ENCODE measurements at regions not wholly inside any gene's neighbourhood (a gene's known extent, or its start where the extent isn't known, plus 50 kb on each side); places are given as distances from the start of the nearest gene placed in this dataset.
A peak's percentile ranks its signal among the peaks of the same experiment; 100 is the strongest.

DNA sequence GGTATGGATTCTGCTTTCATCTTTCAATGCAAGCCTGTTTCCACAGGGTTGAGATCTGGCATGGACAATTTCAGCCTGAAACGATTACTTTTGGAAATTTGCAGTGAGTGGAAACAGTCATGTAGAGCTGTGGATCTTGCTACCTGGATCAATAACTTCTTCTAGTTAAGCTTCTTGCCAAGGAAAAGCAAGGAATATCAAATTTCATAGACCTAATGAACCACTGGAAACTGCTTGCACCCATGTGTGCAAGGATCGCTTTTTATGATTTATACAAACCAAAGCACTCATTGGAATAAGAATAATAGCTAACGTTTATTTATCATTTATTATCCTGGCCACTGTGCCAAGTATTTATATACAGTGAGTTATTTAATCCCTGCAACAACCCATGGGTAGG, 392.8 kb downstream of the KCNRG start:
- TF ChIP-seq, protein P1, sequence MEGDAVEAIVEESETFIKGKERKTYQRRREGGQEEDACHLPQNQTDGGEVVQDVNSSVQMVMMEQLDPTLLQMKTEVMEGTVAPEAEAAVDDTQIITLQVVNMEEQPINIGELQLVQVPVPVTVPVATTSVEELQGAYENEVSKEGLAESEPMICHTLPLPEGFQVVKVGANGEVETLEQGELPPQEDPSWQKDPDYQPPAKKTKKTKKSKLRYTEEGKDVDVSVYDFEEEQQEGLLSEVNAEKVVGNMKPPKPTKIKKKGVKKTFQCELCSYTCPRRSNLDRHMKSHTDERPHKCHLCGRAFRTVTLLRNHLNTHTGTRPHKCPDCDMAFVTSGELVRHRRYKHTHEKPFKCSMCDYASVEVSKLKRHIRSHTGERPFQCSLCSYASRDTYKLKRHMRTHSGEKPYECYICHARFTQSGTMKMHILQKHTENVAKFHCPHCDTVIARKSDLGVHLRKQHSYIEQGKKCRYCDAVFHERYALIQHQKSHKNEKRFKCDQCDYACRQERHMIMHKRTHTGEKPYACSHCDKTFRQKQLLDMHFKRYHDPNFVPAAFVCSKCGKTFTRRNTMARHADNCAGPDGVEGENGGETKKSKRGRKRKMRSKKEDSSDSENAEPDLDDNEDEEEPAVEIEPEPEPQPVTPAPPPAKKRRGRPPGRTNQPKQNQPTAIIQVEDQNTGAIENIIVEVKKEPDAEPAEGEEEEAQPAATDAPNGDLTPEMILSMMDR (IDR thresholded peaks at IDR 0.05; ENCODE audit: borderline replicate concordance, extremely low read depth, low read length, poor library complexity, severe bottlenecking): no peak
- no peak for TF ChIP-seq EZH2 (IDR thresholded peaks at IDR 0.05; ENCODE audit: borderline replicate concordance, low read depth, low read length, severe bottlenecking)
- no peaks in the 10 kb centered on the region for H3K9me3 ChIP-seq (ENCODE audit: insufficient read depth, low read length, severe bottlenecking)
- DNase-seq: no peak
- H3K27ac ChIP-seq (ENCODE audit: low read length): no peak overlapping the region
- H3K4me2 ChIP-seq (ENCODE audit: insufficient read depth, low read length): no peak overlapping the region
- H2AFZ ChIP-seq (ENCODE audit: low read depth, low read length): no peak overlapping the region
- H3K36me3 ChIP-seq (ENCODE audit: insufficient read depth, low read length): no peaks in the 10 kb centered on the region
- ATAC-seq (ENCODE audit: insufficient read depth, low read depth): no peak
- H3K4me3 ChIP-seq (ENCODE audit: low read depth in 1 of 2, low read length in 2 of 2): no peak overlapping the region
- no peaks in the 10 kb centered on the region for H3K27me3 ChIP-seq (ENCODE audit: insufficient read depth, low read length, poor library complexity)
- H4K20me1 ChIP-seq (ENCODE audit: insufficient read depth, low read length): no peaks in the 10 kb centered on the region
- H3K4me1 ChIP-seq (ENCODE audit: insufficient read depth, low read length): peaks cover 26% of the 10 kb centered on the region
- H3K9ac ChIP-seq (ENCODE audit: low read depth, low read length): no peak overlapping the region
- no peaks in the 10 kb centered on the region for H3K79me2 ChIP-seq (ENCODE audit: insufficient read depth, low read length)

DNA sequence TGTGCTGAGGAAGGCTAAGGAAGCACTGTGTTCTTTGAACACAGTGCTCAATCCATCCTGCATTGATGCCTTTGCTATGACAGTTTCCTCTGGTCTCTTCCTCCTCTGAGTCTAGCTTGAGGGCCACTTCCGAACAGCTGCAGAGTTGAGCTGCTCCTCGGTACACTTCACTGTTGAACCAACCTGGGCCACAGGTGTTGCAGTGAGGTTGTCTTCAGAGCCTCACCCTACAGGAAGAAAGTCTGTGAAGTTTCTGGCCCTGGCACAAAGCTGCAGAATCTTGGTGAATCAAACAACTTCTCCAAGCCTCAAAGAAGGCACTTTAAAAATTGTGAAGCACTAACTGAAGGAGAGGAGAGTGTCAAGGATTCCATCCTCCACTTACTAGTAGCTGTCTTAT, 394.0 kb downstream of the KCNRG start:
- H3K4me3 ChIP-seq (ENCODE audit: low read depth in 1 of 2, low read length in 2 of 2): no peak overlapping the region

DNA sequence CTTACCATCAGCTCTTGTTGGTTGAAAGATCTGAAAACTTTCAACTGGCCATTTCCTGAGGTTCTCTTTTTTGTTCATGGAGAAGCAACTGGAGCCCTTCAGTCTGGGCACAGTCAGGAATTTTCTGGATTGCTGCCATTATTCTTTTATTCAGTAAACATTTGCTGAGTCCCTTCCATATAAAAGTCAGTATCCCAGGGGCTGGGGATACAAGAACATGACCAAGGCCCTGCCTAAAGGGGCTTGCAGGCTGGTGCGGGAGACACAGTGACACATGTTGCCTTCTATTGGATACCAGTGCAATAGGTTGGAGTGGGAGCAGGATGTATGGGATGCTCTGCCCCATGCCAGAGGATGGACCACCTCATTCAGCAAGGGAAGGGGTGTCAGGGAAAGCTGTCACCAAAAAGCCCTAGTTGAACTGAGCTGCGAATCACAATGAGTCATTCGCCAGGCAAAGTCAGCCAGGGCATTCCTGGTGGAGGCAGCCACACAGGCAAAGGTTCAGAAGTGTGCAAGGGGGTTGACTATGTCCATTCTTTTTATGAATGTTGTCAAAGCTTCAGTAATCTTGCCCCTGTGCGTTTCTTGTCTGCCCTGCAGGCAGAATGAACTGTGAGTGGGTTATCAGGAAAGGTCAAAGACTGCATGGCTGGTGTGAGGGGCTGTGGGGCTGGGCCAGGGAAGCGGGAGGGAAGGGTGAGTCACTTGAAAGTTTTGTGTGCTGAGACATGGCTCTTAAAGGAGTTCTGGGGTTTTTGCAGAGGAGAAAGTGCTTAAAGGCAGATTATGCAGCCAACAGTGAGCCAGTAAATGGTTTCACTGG, 395.9 kb downstream of the KCNRG start:
- DNase-seq: no peak

More for the DNA sequence above, 394.0 kb downstream of the KCNRG start:
- Histone ChIP-seq H3K27ac (ENCODE audit: low read length) (no peak overlapping the region), H3K9ac (ENCODE audit: low read depth, low read length) (no peak overlapping the region), H3K36me3 (ENCODE audit: insufficient read depth, low read length) (no peaks in the 10 kb centered on the region), H3K9me3 (ENCODE audit: insufficient read depth, low read length, severe bottlenecking) (no peaks in the 10 kb centered on the region), H3K4me2 (ENCODE audit: insufficient read depth, low read length) (no peak overlapping the region), H2AFZ (ENCODE audit: low read depth, low read length) (no peak overlapping the region), H4K20me1 (ENCODE audit: insufficient read depth, low read length) (no peaks in the 10 kb centered on the region), H3K27me3 (ENCODE audit: insufficient read depth, low read length, poor library complexity) (no peaks in the 10 kb centered on the region), H3K79me2 (ENCODE audit: insufficient read depth, low read length) (no peaks in the 10 kb centered on the region), H3K4me1 (ENCODE audit: insufficient read depth, low read length) (peaks cover 32% of the 10 kb centered on the region)
- no peak for ATAC-seq (ENCODE audit: insufficient read depth, low read depth)
- TF ChIP-seq, protein P1 (IDR thresholded peaks at IDR 0.05; ENCODE audit: borderline replicate concordance, extremely low read depth, low read length, poor library complexity, severe bottlenecking): no peak
- no peak for TF ChIP-seq EZH2 (IDR thresholded peaks at IDR 0.05; ENCODE audit: borderline replicate concordance, low read depth, low read length, severe bottlenecking)
- no peak for DNase-seq

More for the DNA sequence above, 395.9 kb downstream of the KCNRG start:
- Histone ChIP-seq H3K79me2 (ENCODE audit: insufficient read depth, low read length) (no peaks in the 10 kb centered on the region), H3K27me3 (ENCODE audit: insufficient read depth, low read length, poor library complexity) (no peaks in the 10 kb centered on the region), H3K36me3 (ENCODE audit: insufficient read depth, low read length) (no peaks in the 10 kb centered on the region), H3K27ac (ENCODE audit: low read length) (peak overlapping the region; percentile 65), H3K4me3 (ENCODE audit: low read depth in 1 of 2, low read length in 2 of 2) (no peak overlapping the region), H3K4me2 (ENCODE audit: insufficient read depth, low read length) (no peak overlapping the region), H3K4me1 (ENCODE audit: insufficient read depth, low read length) (peaks cover 32% of the 10 kb centered on the region), H3K9me3 (ENCODE audit: insufficient read depth, low read length, severe bottlenecking) (peaks cover 3% of the 10 kb centered on the region), H2AFZ (ENCODE audit: low read depth, low read length) (no peak overlapping the region), H3K9ac (ENCODE audit: low read depth, low read length) (no peak overlapping the region), H4K20me1 (ENCODE audit: insufficient read depth, low read length) (no peaks in the 10 kb centered on the region)
- no peak; the same call in 2 of the 3 replicates for ATAC-seq (ENCODE audit: insufficient read depth, low read depth)
- TF ChIP-seq, protein P1 (IDR thresholded peaks at IDR 0.05; ENCODE audit: borderline replicate concordance, extremely low read depth, low read length, poor library complexity, severe bottlenecking): no peak
- TF ChIP-seq EZH2 (IDR thresholded peaks at IDR 0.05; ENCODE audit: borderline replicate concordance, low read depth, low read length, severe bottlenecking): no peak
